SKM-1 (cell line): ENCODE measurements at regions not wholly inside any gene's neighbourhood (a gene's known extent, or its start where the extent isn't known, plus 50 kb on each side); places are given as distances from the start of the nearest gene placed in this dataset.

Experiments used
- DNase-seq: peaks from one replicate; lab custom pipeline; 2025; ENCODE audit not compliant: unreplicated experiment; lab: John Stamatoyannopoulos, UW

- DNase-seq: no peak
Measured at GRCh38 chr17:73947966-73948355, 255.5 kb upstream of the RPL38 start.

DNA sequence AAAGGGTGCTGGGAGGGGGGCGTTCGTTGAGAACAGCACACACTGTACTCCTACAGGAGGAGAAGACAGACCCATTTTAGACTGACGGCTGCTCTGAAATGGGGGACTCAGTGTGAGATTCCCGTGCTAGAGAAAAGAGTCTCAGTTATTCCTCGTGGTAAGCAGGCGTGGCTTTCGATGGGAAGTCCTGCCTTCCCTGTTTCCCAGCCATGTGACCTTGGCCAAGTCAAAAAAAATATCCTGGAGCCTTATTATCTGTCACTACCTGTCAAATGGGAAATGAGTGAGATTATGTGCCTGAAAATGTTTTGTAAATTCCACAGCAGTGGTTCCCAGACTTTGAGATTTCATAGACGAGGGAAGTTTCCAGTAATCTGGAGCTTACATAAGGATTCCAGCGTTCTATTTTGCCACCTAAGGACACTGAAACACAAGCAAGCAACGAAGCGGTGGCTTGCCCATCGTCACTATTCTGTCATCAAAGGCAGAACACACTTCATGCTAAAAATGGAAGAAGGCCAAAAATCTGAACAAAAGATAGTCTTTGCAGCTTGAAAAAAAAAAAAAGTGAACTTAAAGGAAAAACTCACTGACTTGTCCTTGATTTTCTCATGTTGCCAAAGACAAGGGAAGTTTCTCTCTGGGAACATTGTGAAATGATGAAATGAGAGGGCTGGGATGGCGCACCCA lies 253.4 kb upstream of the RPL38 start:
- DNase-seq: no peak

DNA sequence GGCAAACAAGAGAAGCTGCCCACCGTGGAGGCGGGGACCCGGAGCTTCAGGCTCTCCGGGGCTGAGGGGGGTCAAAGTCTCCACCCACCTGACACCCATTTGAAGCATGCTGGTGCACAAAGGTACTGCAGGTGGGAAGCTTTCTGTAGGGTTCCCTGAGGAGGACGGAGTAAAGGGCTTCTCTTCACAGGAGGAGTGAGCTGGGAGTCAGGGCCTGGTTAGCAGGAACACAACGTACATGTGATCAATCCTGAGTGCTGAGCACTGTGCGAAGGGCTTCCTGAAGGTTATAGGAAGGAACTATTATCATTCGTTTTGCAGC lies 252.9 kb upstream of the RPL38 start:
- DNase-seq: no peak

- DNase-seq: peak; percentile 24
Measured at GRCh38 chr17:73952082-73952479, 251.4 kb upstream of the RPL38 start.

DNA sequence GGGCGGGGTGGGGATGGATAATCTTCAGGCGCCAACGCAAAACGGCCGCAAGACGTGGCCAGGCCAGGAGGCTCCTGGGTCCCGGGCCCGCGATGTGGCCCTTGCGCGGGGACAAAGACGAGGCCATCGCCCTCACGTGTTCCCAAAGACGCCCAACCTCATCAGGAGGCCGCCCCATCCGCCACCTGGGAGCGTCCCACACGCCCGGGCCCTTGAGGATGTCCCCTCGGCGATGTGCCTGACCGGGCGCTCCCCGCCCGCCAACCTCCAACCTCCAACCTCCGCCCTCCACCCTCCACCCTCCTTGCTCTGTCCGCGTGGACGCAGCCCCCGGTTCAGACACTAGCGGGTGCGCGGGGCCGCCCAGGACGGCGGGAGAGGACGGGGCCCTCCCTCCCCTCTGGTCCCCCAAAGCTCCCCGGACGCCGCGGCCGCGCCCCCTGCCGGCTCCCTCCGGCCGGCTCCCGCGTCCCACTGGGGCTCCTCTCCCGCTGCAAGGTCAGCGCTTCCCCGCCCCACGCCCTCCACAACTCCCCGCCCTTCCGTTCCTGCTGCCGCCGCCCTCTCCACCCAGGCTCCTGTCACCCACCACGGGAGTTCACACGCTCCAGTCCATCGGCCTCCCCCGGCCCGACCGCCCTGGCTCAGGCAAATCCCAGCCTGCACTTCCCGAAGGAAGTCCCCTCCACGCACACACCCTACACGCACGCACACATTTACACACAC lies 250.8 kb upstream of the RPL38 start:
- DNase-seq: peak; percentile 52

DNA sequence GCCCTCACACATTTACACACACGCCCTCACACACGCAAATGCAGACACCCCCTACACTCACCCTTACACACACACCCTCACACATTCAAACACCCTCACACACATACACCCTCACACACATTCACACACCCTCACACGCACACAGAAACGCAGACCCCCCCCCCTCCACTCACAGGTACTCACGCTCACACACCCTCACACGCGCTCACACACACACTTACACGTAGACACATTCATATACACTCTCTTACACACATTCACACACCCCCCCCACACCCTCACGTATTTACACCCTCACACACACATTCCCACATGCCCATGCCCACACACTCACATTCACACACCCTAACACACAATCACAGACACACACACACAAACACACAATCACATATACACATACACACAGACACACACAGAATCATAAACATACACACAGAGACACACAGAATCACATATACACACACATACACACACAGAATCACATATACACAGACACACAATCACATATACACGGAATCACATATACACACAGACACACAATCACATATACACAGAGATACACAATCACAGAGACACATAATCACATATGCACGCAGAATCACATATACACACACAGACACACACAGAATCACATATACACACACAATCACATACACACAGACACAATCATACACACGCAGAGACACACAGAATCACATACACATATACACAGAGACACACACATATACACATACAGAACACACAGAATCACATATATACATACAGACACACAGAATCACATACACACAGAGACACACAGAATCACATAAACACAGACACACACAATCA lies 250.1 kb upstream of the RPL38 start:
- no peak for DNase-seq

DNA sequence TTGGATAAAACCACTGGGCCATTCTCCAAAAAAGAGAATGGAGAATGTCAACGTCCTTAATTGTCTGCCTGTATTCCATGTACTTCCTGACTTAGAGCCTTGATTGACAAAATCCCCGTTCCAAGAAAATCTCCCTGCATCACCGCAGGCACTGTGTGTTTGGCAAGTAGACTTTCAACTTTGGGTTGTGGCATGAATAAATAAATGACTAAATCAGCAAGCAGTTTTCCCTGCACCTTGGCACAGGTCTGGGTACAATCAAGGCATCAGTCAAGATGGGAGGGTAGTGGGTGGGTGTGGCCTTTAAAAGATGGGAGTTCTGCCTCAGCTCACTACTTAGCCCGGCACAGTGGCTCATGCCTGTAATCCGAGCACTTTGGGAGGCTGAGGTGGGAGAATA lies 248.5 kb upstream of the RPL38 start:
- no peak for DNase-seq

DNA sequence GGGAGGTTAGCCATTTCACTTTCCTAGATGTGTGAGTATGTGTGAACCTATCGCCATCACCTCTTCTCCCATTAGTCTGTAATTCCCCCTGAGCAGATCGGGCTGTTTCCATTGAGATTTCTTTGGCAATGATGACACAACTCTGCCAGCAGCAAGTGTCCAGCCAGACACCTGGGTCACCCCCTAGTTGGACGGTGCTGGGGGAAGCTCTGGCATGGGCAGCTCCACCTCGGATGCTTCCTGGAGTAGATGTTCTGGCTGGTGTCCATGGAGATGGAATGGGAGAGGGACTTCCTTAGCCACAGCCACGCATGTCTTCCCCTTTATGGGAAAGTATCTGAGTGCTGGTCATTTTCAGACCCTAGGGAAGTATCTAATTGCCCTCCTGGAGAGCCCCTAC lies 247.9 kb upstream of the RPL38 start:
- no peak for DNase-seq

DNA sequence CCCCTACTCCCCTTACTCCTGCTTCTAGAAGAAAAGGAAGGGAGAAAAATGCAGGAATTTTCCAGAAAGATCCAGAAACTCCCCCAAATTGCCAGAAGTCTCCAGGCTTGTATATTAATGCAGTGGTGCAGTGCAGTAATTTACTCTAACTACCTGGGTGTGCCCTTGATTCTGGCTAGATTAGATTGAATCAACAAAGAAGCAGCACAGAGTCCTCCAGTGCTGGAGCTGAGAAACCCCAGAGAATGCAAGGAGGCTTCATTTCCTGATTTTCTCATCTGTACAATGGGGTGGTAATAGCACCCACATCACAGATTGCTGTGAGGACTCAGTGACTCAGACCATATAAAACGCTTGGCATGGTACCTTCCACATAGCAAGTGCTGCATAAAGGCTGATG lies 247.3 kb upstream of the RPL38 start:
- DNase-seq: no peak

DNA sequence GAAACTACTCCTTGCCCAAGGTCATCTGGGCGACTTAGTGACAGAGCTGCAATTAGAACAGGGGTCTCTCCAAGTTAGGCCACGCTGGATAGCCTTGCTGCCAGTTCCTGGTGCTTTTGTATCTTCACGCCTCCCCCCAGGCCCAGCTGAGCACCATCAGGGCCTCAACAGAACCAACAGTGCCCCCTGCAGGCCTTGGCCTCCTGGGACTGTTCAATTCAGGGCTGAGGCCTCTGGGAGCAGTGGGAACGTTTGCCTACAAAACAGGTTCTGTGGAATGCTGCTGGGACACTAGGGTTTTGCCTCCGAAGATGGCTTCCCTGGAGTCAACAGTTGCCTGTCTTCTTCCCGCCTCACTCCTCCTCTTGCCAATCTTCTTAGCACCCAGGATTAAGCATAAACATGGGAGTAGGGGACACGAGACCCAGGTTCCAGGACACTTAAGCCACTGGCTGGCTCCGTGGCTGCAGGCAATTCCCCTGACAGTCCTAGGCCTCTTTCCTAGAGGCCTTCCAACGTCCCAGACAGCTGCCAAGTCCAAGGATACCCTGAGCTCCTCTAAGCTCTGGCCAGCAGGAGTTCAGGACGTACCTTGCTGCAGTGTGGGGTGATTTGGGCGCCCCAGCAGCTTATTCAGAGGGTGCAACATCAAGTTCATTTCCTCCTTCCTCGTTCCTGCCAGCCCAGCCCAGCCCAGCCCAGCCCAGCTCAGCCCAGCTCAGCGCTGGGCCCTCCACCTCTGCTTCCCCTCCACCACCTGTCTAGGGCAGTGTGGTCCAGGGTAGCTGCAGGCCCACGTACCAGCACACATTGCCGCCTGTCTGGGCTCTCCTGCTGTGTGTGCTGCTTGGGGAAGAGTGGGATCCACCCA lies 246.6 kb upstream of the RPL38 start:
- DNase-seq: peak; percentile 7

- no peak for DNase-seq
Measured at GRCh38 chr17:73957564-73957963, 245.9 kb upstream of the RPL38 start.

DNA sequence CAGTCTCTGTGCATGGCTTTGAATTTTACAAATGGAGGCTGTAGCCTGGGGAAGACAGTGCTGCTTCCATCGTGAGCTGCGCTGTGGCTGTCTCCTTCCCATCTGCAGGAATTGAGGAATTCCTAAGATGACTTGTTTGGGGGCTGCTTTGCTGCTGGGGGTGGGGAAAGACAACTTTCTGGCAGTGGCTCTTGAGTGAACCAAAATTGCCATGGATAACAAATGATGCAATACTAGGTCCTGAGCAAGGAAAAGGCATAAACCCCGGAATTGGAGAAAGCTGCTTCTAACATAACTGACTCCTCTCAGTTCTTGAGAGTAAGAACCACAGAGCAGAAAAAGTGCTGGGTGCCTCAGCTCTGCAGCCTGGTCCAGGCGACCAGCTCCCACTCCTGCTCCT lies 245.0 kb upstream of the RPL38 start:
- DNase-seq: no peak

GRCh38 chr17:73960469-73960868 lies 243.0 kb upstream of the RPL38 start:
- no peak for DNase-seq

GRCh38 chr17:73962308-73962707 lies 241.2 kb upstream of the RPL38 start:
- no peak for DNase-seq

- no peak for DNase-seq
Measured at GRCh38 chr17:73968680-73969079, 234.8 kb upstream of the RPL38 start.

DNA sequence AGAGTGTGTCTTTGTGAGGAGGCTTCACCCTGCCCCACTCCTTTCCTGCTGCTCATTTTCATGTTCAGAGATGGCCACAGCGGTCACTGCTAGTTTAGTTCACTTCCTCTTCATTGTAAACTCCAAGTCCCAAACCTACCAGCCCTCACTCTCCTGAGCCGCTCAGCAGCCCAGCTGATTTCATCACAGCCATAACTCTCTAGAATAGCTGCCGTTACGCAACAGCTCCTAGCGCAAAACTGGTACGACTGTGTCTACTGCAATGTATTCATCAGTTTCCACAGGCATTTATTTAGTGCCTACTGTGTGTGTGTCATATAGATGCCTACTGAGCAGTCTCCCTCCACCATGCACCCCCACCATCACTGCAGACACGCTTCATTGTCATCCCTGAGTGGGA lies 233.5 kb upstream of the RPL38 start:
- peak; percentile 100 for DNase-seq

GRCh38 chr17:73971127-73971526 lies 232.4 kb upstream of the RPL38 start:
- DNase-seq: no peak

- no peak for DNase-seq
Measured at GRCh38 chr17:73972056-73972455, 231.4 kb upstream of the RPL38 start.

GRCh38 chr17:73972901-73973300 lies 230.6 kb upstream of the RPL38 start:
- no peak for DNase-seq

- DNase-seq: no peak
Measured at GRCh38 chr17:73973586-73974409, 229.7 kb upstream of the RPL38 start.
